ENCODE measurements at regions not wholly inside any gene's neighbourhood (a gene's known extent, or its start where the extent isn't known, plus 50 kb on each side); places are given as distances from the start of the nearest gene placed in this dataset.
"Not testable (repeated sequence)": the region's sequence is repeated elsewhere in the genome, so short reads cannot be mapped to it uniquely, and the experiment has no call there.

DNA sequence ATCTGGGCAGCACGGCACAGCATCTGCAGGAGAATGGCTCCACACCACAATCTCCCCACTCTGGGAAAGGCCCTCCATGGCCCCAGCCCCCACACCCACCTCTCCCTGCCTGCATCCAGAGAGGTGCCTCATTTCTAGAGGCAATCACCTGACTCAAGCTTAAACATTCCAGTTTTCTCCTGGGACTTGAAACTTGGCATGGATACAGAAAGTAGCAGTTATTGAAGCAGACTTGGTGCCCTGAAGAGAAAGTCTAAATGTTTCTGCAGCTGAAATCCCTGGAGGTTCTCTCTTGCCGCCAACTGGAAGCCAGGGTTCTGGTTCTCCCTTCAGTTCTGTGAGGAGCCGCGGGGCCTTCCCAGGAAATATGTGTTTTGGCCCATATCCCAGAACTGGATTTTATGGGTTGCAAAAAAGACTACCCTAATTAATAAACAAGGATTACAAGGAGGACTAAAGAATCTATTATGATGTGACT is 122.8 kb downstream of the SKIDA1 start:
- POLR2A ChIA-PET = no interaction called here
- ATAC-seq = no peak
- CTCF ChIA-PET = no interaction called here

DNA sequence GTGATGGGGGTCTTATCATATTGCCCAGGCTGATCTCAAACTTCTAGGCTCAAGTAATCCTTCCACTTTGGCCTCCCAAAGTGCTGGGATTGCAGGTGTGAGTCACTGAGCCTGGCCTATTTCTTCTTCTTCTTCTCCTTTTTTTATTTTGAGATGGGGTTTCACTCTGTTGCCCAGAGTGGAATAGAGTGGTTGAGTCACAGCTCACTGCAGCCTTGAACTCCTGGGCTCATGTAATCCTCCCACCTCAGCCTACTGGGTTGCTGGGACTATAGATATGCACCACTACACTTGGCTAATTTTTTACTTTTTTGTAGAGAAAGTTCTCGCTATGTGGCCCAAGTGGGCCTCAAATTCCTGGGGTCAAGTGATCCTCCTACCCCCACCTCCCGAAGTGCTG is 124.3 kb downstream of the SKIDA1 start:
- Mint-ChIP-seq H3K27ac (no peak overlapping the region), H3K27me3 (ENCODE audit: low read depth) (peaks cover 5% of the 10 kb centered on the region), H3K4me3 (no peak overlapping the region), H3K9me3 (ENCODE audit: insufficient read depth) (no peaks in the 10 kb centered on the region), H3K36me3 (ENCODE audit: low read depth) (no peaks in the 10 kb centered on the region), H3K4me1 (ENCODE audit: low read depth) (no peaks in the 10 kb centered on the region)
- DNase-seq (no peak), ATAC-seq (no peak)
- CTCF ChIA-PET = no interaction called here
- POLR2A ChIA-PET = no interaction called here

More for the DNA sequence above, 122.8 kb downstream of the SKIDA1 start:
- Mint-ChIP-seq H3K4me3 (no peak overlapping the region), H3K9me3 (ENCODE audit: insufficient read depth) (no peaks in the 10 kb centered on the region), H3K4me1 (ENCODE audit: low read depth) (peaks cover 9% of the 10 kb centered on the region), H3K27me3 (ENCODE audit: low read depth) (peaks cover 5% of the 10 kb centered on the region), H3K27ac (no peak overlapping the region), H3K36me3 (ENCODE audit: low read depth) (no peaks in the 10 kb centered on the region)
- no peak for DNase-seq

GRCh38 chr10:21399392-21400035 is 126.0 kb downstream of the SKIDA1 start:
- Mint-ChIP-seq H3K27me3 (ENCODE audit: low read depth) (peaks cover 5% of the 10 kb centered on the region), H3K9me3 (ENCODE audit: insufficient read depth) (peaks cover 7% of the 10 kb centered on the region), H3K4me1 (ENCODE audit: low read depth) (no peaks in the 10 kb centered on the region), H3K36me3 (ENCODE audit: low read depth) (no peaks in the 10 kb centered on the region), H3K27ac (no peak overlapping the region), H3K4me3 (no peak overlapping the region)
- ChIA-PET CTCF (no interaction called here), POLR2A (no interaction called here)
- DNase-seq = no peak
- no peak for ATAC-seq

DNA sequence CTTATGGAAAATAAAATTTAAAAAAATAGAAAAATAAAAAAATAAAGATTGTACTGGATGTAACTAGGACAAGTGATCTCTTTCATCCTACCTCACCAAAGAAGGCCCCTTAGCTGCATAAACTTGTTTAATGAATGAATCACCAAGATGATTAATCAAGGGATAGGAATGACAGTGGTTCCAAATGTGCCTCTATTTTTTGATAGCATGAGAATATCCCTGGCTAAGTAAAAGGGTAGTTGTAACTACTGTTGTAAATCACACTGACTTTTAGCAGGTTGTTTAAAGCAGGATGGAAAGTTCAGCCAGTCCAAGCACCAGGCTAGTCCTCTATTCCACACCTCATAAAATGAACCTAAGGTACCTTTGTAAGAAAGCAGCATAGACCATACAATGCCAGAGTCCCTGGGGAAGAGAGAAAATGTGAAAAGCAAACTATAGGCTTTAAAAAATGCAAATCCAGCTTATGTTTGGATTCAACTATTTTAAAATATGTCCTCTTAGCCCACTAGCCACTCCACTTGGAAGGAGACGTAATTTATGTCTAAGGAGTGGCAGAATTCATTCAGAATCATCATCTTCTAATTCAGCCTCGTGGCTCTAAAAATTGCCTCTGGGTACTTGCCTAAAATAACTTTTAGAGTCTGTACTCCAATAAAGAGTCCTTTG is 126.8 kb downstream of the SKIDA1 start:
- no peak for DNase-seq
- Mint-ChIP-seq H3K9me3 (ENCODE audit: insufficient read depth) (peaks cover 7% of the 10 kb centered on the region), H3K4me1 (ENCODE audit: low read depth) (no peaks in the 10 kb centered on the region), H3K27ac (no peak overlapping the region), H3K4me3 (no peak overlapping the region), H3K27me3 (ENCODE audit: low read depth) (peaks cover 5% of the 10 kb centered on the region), H3K36me3 (ENCODE audit: low read depth) (no peaks in the 10 kb centered on the region)
- POLR2A ChIA-PET = no interaction called here
- CTCF ChIA-PET = no interaction called here
- no peak for ATAC-seq

GRCh38 chr10:21396889-21397288 is 128.6 kb downstream of the SKIDA1 start:
- DNase-seq (no peak), ATAC-seq (no peak)
- Mint-ChIP-seq H3K27me3 (ENCODE audit: low read depth) (peaks cover 5% of the 10 kb centered on the region), H3K9me3 (ENCODE audit: insufficient read depth) (peaks cover 7% of the 10 kb centered on the region), H3K4me3 (no peak overlapping the region), H3K36me3 (ENCODE audit: low read depth) (no peaks in the 10 kb centered on the region), H3K27ac (no peak overlapping the region), H3K4me1 (ENCODE audit: low read depth) (no peaks in the 10 kb centered on the region)
- POLR2A ChIA-PET = no interaction called here
- CTCF ChIA-PET = no interaction called here

DNA sequence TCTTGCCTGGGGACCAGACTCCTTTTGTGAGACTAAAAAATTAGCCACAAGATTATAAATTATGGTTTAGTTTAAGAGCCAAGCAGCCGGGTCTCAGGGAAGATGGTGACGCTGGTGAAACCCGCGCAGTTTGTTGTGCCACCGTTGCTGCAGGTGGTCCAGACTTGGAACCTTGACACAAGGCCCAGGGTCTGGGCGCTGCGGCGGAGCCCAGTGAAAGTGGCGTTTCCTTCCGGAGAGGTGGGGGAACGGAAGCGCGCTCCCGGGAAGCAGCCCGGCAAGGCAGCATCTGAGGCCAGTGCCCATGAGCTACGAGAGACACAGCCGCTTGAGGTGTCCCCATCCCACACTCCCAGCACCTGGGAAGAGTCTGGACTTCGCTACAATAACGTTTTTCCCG is 131.6 kb downstream of the SKIDA1 start:
- H3K27me3 Mint-ChIP-seq (ENCODE audit: low read depth) = peaks cover 3% of the 10 kb centered on the region
- CTCF ChIA-PET = no interaction called here
- no peak overlapping the region for H3K4me3 Mint-ChIP-seq
- H3K27ac Mint-ChIP-seq = no peak overlapping the region
- no peak for DNase-seq
- H3K9me3 Mint-ChIP-seq (ENCODE audit: insufficient read depth) = peaks cover 7% of the 10 kb centered on the region
- POLR2A ChIA-PET = no interaction called here
- H3K36me3 Mint-ChIP-seq (ENCODE audit: low read depth) = no peaks in the 10 kb centered on the region
- no peak for ATAC-seq
- no peaks in the 10 kb centered on the region for H3K4me1 Mint-ChIP-seq (ENCODE audit: low read depth)

GRCh38 chr10:21388589-21388988 is 136.9 kb downstream of the SKIDA1 start:
- ChIA-PET CTCF (no interaction called here), POLR2A (no interaction called here)
- H3K27ac Mint-ChIP-seq = no peak overlapping the region
- no peaks in the 10 kb centered on the region for H3K9me3 Mint-ChIP-seq (ENCODE audit: insufficient read depth)
- DNase-seq (no peak), ATAC-seq (no peak)
- H3K36me3 Mint-ChIP-seq (ENCODE audit: low read depth) = no peaks in the 10 kb centered on the region
- H3K4me1 Mint-ChIP-seq (ENCODE audit: low read depth) = no peaks in the 10 kb centered on the region
- peaks cover 1% of the 10 kb centered on the region for H3K27me3 Mint-ChIP-seq (ENCODE audit: low read depth)
- H3K4me3 Mint-ChIP-seq = no peak overlapping the region

GRCh38 chr10:21387868-21388267 is 137.6 kb downstream of the SKIDA1 start:
- POLR2A ChIA-PET = no interaction called here
- no peaks in the 10 kb centered on the region for H3K36me3 Mint-ChIP-seq (ENCODE audit: low read depth)

DNA sequence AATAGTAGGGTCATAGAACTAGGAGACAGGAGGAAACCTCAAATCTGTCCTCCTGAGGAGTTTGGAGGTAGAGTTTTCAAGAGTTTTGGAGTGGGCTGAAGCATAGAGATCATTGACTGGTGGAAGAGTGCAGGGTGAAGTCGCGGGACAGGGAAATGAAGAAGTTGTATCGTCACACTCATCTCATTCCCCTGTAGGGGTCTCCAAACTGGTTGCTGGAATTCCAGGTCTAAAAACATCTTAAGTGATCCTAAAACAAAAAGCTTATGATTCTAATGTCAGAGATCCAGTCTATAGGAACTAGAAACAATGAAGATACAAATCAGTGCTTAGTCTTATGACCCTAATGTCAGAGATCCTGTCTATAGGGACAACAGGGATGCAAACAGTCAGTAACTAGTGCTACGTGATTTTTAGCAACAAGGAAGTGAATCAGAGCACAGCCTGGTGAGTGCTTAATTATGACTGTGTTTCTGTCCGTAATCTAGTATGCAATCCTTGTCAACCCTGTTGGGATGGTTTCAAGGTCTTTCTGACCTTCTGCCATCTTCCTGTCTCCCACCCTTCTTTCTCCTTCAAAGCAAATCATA is 139.4 kb downstream of the SKIDA1 start:
- CTCF ChIA-PET = no interaction called here
- Mint-ChIP-seq H3K27ac (no peak overlapping the region), H3K4me3 (no peak overlapping the region), H3K36me3 (ENCODE audit: low read depth) (no peaks in the 10 kb centered on the region), H3K27me3 (ENCODE audit: low read depth) (peaks cover 3% of the 10 kb centered on the region), H3K9me3 (ENCODE audit: insufficient read depth) (no peaks in the 10 kb centered on the region), H3K4me1 (ENCODE audit: low read depth) (no peaks in the 10 kb centered on the region)
- ATAC-seq (no peak), DNase-seq (no peak)
- POLR2A ChIA-PET = no interaction called here

More at GRCh38 chr10:21387868-21388267, 137.6 kb downstream of the SKIDA1 start:
- no peak overlapping the region for H3K4me3 Mint-ChIP-seq
- ATAC-seq (no peak), DNase-seq (no peak)
- H3K9me3 Mint-ChIP-seq (ENCODE audit: insufficient read depth) = no peaks in the 10 kb centered on the region
- CTCF ChIA-PET = no interaction called here
- H3K27me3 Mint-ChIP-seq (ENCODE audit: low read depth) = peaks cover 1% of the 10 kb centered on the region
- H3K27ac Mint-ChIP-seq = no peak overlapping the region
- H3K4me1 Mint-ChIP-seq (ENCODE audit: low read depth) = no peaks in the 10 kb centered on the region

- no peak overlapping the region for H3K4me3 Mint-ChIP-seq
- H3K27ac Mint-ChIP-seq = no peak overlapping the region
- ChIA-PET POLR2A (no interaction called here), CTCF (no interaction called here)
- no peaks in the 10 kb centered on the region for H3K9me3 Mint-ChIP-seq (ENCODE audit: insufficient read depth)
- H3K27me3 Mint-ChIP-seq (ENCODE audit: low read depth) = peaks cover 2% of the 10 kb centered on the region
- DNase-seq (no peak), ATAC-seq (no peak)
- no peaks in the 10 kb centered on the region for H3K4me1 Mint-ChIP-seq (ENCODE audit: low read depth)
- H3K36me3 Mint-ChIP-seq (ENCODE audit: low read depth) = no peaks in the 10 kb centered on the region
Measured at GRCh38 chr10:21385536-21385935, 139.9 kb downstream of the SKIDA1 start.

GRCh38 chr10:21379143-21379542 is 146.3 kb downstream of the SKIDA1 start:
- Mint-ChIP-seq H3K9me3 (ENCODE audit: insufficient read depth) (no peaks in the 10 kb centered on the region), H3K4me3 (no peak overlapping the region), H3K27me3 (ENCODE audit: low read depth) (peaks cover 2% of the 10 kb centered on the region), H3K4me1 (ENCODE audit: low read depth) (peaks cover 2% of the 10 kb centered on the region), H3K27ac (no peak overlapping the region), H3K36me3 (ENCODE audit: low read depth) (no peaks in the 10 kb centered on the region)
- ChIA-PET POLR2A (no interaction called here), CTCF (no interaction called here)
- ATAC-seq (no peak), DNase-seq (no peak)

GRCh38 chr10:21375274-21375673 is 150.2 kb downstream of the SKIDA1 start:
- H3K27me3 Mint-ChIP-seq (ENCODE audit: low read depth); CTCF ChIA-PET; POLR2A ChIA-PET; H3K4me3 Mint-ChIP-seq; DNase-seq; H3K9me3 Mint-ChIP-seq (ENCODE audit: insufficient read depth); H3K36me3 Mint-ChIP-seq (ENCODE audit: low read depth); H3K27ac Mint-ChIP-seq; ATAC-seq: not testable (repeated sequence)
- H3K4me1 Mint-ChIP-seq (ENCODE audit: low read depth) = peaks cover 11% of the 10 kb centered on the region

All from activated CD8-positive, alpha-beta T cell treated with anti-CD3 and anti-CD28 coated beads, Interleukin-2, amount 10 ng/mL, durations not matched to agents 7 days and 5 days (primary cell).